HCT116 (cell line): ENCODE measurements at regions not wholly inside any gene's neighbourhood (a gene's known extent, or its start where the extent isn't known, plus 50 kb on each side); places are given as distances from the start of the nearest gene placed in this dataset.

Experiments
- ATAC-seq: fragments of 200-7000 bp; cut with Tn5 transposase; 2 replicates; pipeline ENCODE4 v1.9.1; 2020; ENCODE audit warnings: mild to moderate bottlenecking, moderate library complexity
- BruUV-seq: library from RNA; stranded (reverse); fragments of 400-500 nt; replicated peaks from 2 replicates; lab custom pipeline; 2021; lab: Mats Ljungman, UMichigan
- CTCF ChIA-PET: fragments of 300-600 bp; sonication (Branson Sonifier 250); formaldehyde crosslinking; loops from one replicate; lab custom pipeline; 2021; ENCODE audit warnings: antibody characterized with exemption; lab: Charles Lee
- POLR2A ChIA-PET: fragments of 300-600, 350-600 bp; sonication (Branson Sonifier 250); formaldehyde crosslinking; loops from one replicate; lab custom pipeline; 2021; ENCODE audit warnings: antibody characterized with exemption; lab: Charles Lee
- RAD21 ChIA-PET, 2 experiments: fragments of 300-600 bp; sonication (Branson Sonifier 250); formaldehyde crosslinking; loops; one replicate each; lab custom pipeline; 2023; ENCODE audit warnings: low total read pairs in 2 of 2; ENCODE audit not compliant: uncharacterized antibody in 2 of 2, unreplicated experiment in 2 of 2, low non-redundant PET in 1 of 2; lab: Charles Lee
- DNase-seq: peaks from one replicate; pipeline ENCODE4 v3.0.0-alpha.2; 2010; ENCODE audit warnings: low read depth, low spot score
- H2AFZ ChIP-seq: fragments of 200-600 bp; shearing (Covaris generic), sonication (generic); 2 replicates; pipeline ENCODE4 v1.6.1; 2017; ENCODE audit warnings: low read depth, mixed run types, mixed read lengths, antibody characterized with exemption, low read length; ENCODE audit not compliant: poor library complexity, severe bottlenecking
- H3K27ac ChIP-seq: 2 replicates; pipeline ENCODE4 v1.5.1; 2012; ENCODE audit warnings: low read depth, low read length
- H3K27me3 ChIP-seq: fragments of 200-600 bp; sonication (generic); 2 replicates; pipeline ENCODE4 v1.6.1; 2016; ENCODE audit warnings: mixed run types, low read length, mixed read lengths; ENCODE audit not compliant: insufficient read depth
- H3K36me3 ChIP-seq, 2 experiments: fragments of 200-500 bp in 1 of 2; fragments of 200-600 bp in 1 of 2; sonication (Bioruptor generic) in 1 of 2; sonication (generic) in 1 of 2; 2 replicates each; pipeline versions ENCODE4 v1.5.1 to v1.6.1; 2014 to 2016; ENCODE audit warnings: low read length in 2 of 2, inconsistent platforms in 1 of 2, mixed read lengths in 1 of 2, mixed run types in 1 of 2; ENCODE audit not compliant: insufficient read depth in 2 of 2, control insufficient read depth in 1 of 2
- H3K4me1 ChIP-seq, 2 experiments: fragments of 200-600 bp in 1 of 2; sonication (generic) in 1 of 2; 2 replicates each; pipeline versions ENCODE4 v1.5.1 to v1.6.1; 2012 to 2017; ENCODE audit warnings: low read length in 2 of 2, inconsistent platforms in 1 of 2, mild to moderate bottlenecking in 1 of 2, mixed read lengths in 1 of 2, mixed run types in 1 of 2, moderate library complexity in 1 of 2; ENCODE audit not compliant: insufficient read depth in 2 of 2, control insufficient read depth in 1 of 2
- H3K4me2 ChIP-seq: fragments of 200-600 bp; sonication (generic); 2 replicates; pipeline ENCODE4 v1.6.1; 2017; ENCODE audit warnings: mixed run types, low read length, mixed read lengths
- H3K4me3 ChIP-seq, 2 experiments: fragments of 200-600 bp in 1 of 2; sonication (generic) in 1 of 2; replicated peaks in 1 of 2; 2 replicates each; pipeline ENCODE4 v1.5.1; 2011 to 2016; ENCODE audit warnings: low read length in 2 of 2, control low read depth in 1 of 2, low read depth in 1 of 2, mild to moderate bottlenecking in 1 of 2, mixed read lengths in 1 of 2, mixed run types in 1 of 2
- H3K79me2 ChIP-seq: fragments of 200-600 bp; sonication (generic); 2 replicates; pipeline ENCODE4 v1.6.1; 2017; ENCODE audit warnings: mild to moderate bottlenecking, mixed run types, low read length, moderate library complexity, mixed read lengths; ENCODE audit not compliant: insufficient read depth
- H3K9ac ChIP-seq: fragments of 200-600 bp; sonication (generic); 2 replicates; pipeline ENCODE4 v1.6.1; 2016; ENCODE audit warnings: low read length, mixed read lengths
- H3K9me2 ChIP-seq: fragments of 200-600 bp; sonication (generic), shearing (Covaris generic); 2 replicates; pipeline ENCODE4 v1.6.1; 2017; ENCODE audit warnings: mixed run types, mild to moderate bottlenecking, moderate library complexity; ENCODE audit not compliant: insufficient read depth
- H3K9me3 ChIP-seq, 2 experiments: fragments of 200-500 bp in 1 of 2; fragments of 200-600 bp in 1 of 2; sonication (Bioruptor generic) in 1 of 2; sonication (generic) in 1 of 2; 2 replicates each; pipeline ENCODE4 v1.6.1; 2014 to 2017; ENCODE audit warnings: low read length in 2 of 2, mixed read lengths in 2 of 2, inconsistent platforms in 1 of 2, low read depth in 1 of 2, mild to moderate bottlenecking in 1 of 2, mixed run types in 1 of 2, moderate library complexity in 1 of 2; ENCODE audit not compliant: control insufficient read depth in 1 of 2, insufficient read depth in 1 of 2
- H4K20me1 ChIP-seq: fragments of 200-600 bp; sonication (generic), shearing (Covaris generic); 2 replicates; pipeline ENCODE4 v1.6.1; 2017; ENCODE audit warnings: mixed run types, mild to moderate bottlenecking, moderate library complexity; ENCODE audit not compliant: insufficient read depth
- ATF3 ChIP-seq: IDR thresholded peaks from 2 replicates; pipeline ENCODE4 v1.6.1; 2012
- CEBPB ChIP-seq: IDR thresholded peaks from 2 replicates; pipeline ENCODE4 v1.6.1; 2012; ENCODE audit warnings: low read depth
- CTCF ChIP-seq, 3 experiments: fragments of 200-600 bp in 1 of 3; sonication (generic) in 1 of 3; IDR thresholded peaks in 2 of 3; conservative IDR thresholded peaks in 1 of 3; 2 replicates each; pipeline ENCODE4 v1.5.1; 2012 to 2017; ENCODE audit warnings: low read depth in 2 of 3, low read length in 2 of 3, antibody characterized with exemption in 1 of 3, borderline replicate concordance in 1 of 3, control low read depth in 1 of 3, mild to moderate bottlenecking in 1 of 3, mixed read lengths in 1 of 3, mixed run types in 1 of 3, moderate library complexity in 1 of 3; ENCODE audit not compliant: insufficient read depth in 1 of 3
- EGR1 ChIP-seq: IDR thresholded peaks from 2 replicates; pipeline ENCODE4 v1.6.1; 2012; ENCODE audit warnings: low read depth
- ELF1 ChIP-seq: IDR thresholded peaks from 2 replicates; pipeline ENCODE4 v1.6.1; 2012; ENCODE audit warnings: low read depth, borderline replicate concordance
- EZH2phosphoT487 ChIP-seq: fragments of 200-600 bp; IDR thresholded peaks from 2 replicates; pipeline ENCODE4 v1.6.1; 2018; ENCODE audit warnings: antibody characterized with exemption, borderline replicate concordance
- FOSL1 ChIP-seq: IDR thresholded peaks from 2 replicates; pipeline ENCODE4 v1.6.1; 2012; ENCODE audit warnings: low read depth
- MAX ChIP-seq: IDR thresholded peaks from 2 replicates; pipeline ENCODE4 v1.6.1; 2012
- POLR2A ChIP-seq: IDR thresholded peaks from 2 replicates; pipeline ENCODE4 v1.7.0; 2011; ENCODE audit warnings: borderline replicate concordance; ENCODE audit not compliant: insufficient read depth, insufficient read length; ENCODE audit errors: extremely low read depth
- POLR2AphosphoS5 ChIP-seq: IDR thresholded peaks from 2 replicates; pipeline ENCODE4 v1.6.1; 2011; ENCODE audit warnings: mild to moderate bottlenecking, low read depth, low read length, moderate library complexity
- RAD21 ChIP-seq: IDR thresholded peaks from 2 replicates; pipeline ENCODE4 v1.6.1; 2012; ENCODE audit warnings: low read depth, mild to moderate bottlenecking
- SP1 ChIP-seq: IDR thresholded peaks from 2 replicates; pipeline ENCODE4 v1.6.1; 2012; ENCODE audit warnings: low read depth
- TCF7L2 ChIP-seq: IDR thresholded peaks from 2 replicates; pipeline ENCODE4 v1.7.0; 2011; ENCODE audit warnings: borderline replicate concordance, inconsistent platforms; ENCODE audit not compliant: insufficient read depth, insufficient read length; ENCODE audit errors: extremely low read depth
- YY1 ChIP-seq: IDR thresholded peaks from 2 replicates; pipeline ENCODE4 v1.6.1; 2011; ENCODE audit warnings: low read length, low read depth, moderate library complexity, mild to moderate bottlenecking; ENCODE audit not compliant: insufficient replicate concordance; ENCODE audit errors: extremely low read depth
- ZBTB33 ChIP-seq: IDR thresholded peaks from 2 replicates; pipeline ENCODE4 v1.6.1; 2011; ENCODE audit warnings: mild to moderate bottlenecking, low read length, moderate library complexity; ENCODE audit not compliant: insufficient replicate concordance; ENCODE audit errors: extremely low read depth
- ZFX ChIP-seq: fragments of 450-650 bp; IDR thresholded peaks from 2 replicates; pipeline ENCODE4 v1.6.1; 2017
- intact Hi-C: fragments of 100-400 bp; cut with micrococcal nuclease; formaldehyde crosslinking; loops from 2 replicates; pipeline ENCODE4 v1.10.0; 2022

GRCh38 chr21:16377857-16378256 lies 648.1 kb downstream of the USP25 start:
- H3K79me2 ChIP-seq, result no peaks in the 10 kb centered on the region
- ChIA-PET POLR2A (no interaction called here), CTCF (no interaction called here), RAD21 (no interaction called here)
- no TSS peak for BruUV-seq
- no peaks in the 10 kb centered on the region for H3K4me1 ChIP-seq
- H3K9ac ChIP-seq, result no peak overlapping the region
- ATAC-seq (no peak), DNase-seq (no peak)
- H4K20me1 ChIP-seq, result no peaks in the 10 kb centered on the region
- no peak for TF ChIP-seq ATF3
- TF ChIP-seq CEBPB, result no peak
- no peak for TF ChIP-seq YY1
- TF ChIP-seq FOSL1, result no peak
- no peak for TF ChIP-seq ELF1
- no peak for TF ChIP-seq RAD21
- TF ChIP-seq POLR2A, result no peak
- no peak for TF ChIP-seq ZBTB33
- no peak for TF ChIP-seq ZFX
- TF ChIP-seq TCF7L2, result no peak
- no peak for TF ChIP-seq CTCF (IDR thresholded peaks at IDR 0.05 in 2 of 3, conservative IDR thresholded peaks at IDR 0.05 in 1 of 3; ENCODE audit: borderline replicate concordance in 1 of 3, insufficient read depth in 1 of 3, low read depth in 2 of 3, low read length in 2 of 3)
- no peak for TF ChIP-seq MAX
- no peak for TF ChIP-seq POLR2AphosphoS5
- no peak for TF ChIP-seq SP1
- no peak for TF ChIP-seq EGR1
- no peak for TF ChIP-seq EZH2phosphoT487
- H3K27ac ChIP-seq, result no peak overlapping the region
- no peak overlapping the region for H3K4me3 ChIP-seq
- H3K9me2 ChIP-seq, result no peaks in the 10 kb centered on the region
- H2AFZ ChIP-seq, result no peak overlapping the region
- intact Hi-C loops, result no loop called here
- no peaks in the 10 kb centered on the region for H3K36me3 ChIP-seq
- no peak overlapping the region for H3K4me2 ChIP-seq
- peaks cover 4 to 22% of the 10 kb centered on the region in 2 experiments; a peak in 2 of 4 replicates for H3K9me3 ChIP-seq
- H3K27me3 ChIP-seq, result no peaks in the 10 kb centered on the region
